Common myeloid progenitor, CD34-positive (primary cell): ENCODE measurements at regions not wholly inside any gene's neighbourhood (a gene's known extent, or its start where the extent isn't known, plus 50 kb on each side); places are given as distances from the start of the nearest gene placed in this dataset.

Experiments
- CTCF ChIA-PET: fragments of 350-600 bp; sonication (Branson Sonifier 250); formaldehyde crosslinking; loops from one replicate; lab custom pipeline; 2021; ENCODE audit warnings: antibody characterized with exemption; lab: Charles Lee
- POLR2A ChIA-PET: fragments of 350-600 bp; sonication (Branson Sonifier 250); formaldehyde crosslinking; loops from one replicate; lab custom pipeline; 2021; ENCODE audit warnings: antibody characterized with exemption; lab: Charles Lee
- DNase-seq, 3 donors: peaks; one replicate each; pipeline versions ENCODE4 v3.0.0 to v3.0.0-alpha.2; 2013
- H3K27ac ChIP-seq, 2 experiments: 1 replicate in 1 of 2; 2 replicates in 1 of 2; pipeline ENCODE4 v1.7.0; 2013; ENCODE audit warnings: inconsistent platforms in 2 of 2, low read length in 2 of 2, mild to moderate bottlenecking in 2 of 2, low read depth in 1 of 2, moderate library complexity in 1 of 2; ENCODE audit not compliant: severe bottlenecking in 2 of 2, insufficient read depth in 1 of 2, poor library complexity in 1 of 2
- H3K27me3 ChIP-seq, 5 experiments: replicated peaks in 2 of 5; 1 replicate in 3 of 5; 2 replicates in 2 of 5; pipeline versions ENCODE4 v1.6.1 to v1.7.0; 2013; ENCODE audit warnings: low read length in 4 of 5, mild to moderate bottlenecking in 2 of 5, moderate library complexity in 2 of 5, inconsistent platforms in 1 of 5; ENCODE audit not compliant: insufficient read depth in 5 of 5, control insufficient read depth in 4 of 5
- H3K36me3 ChIP-seq, 4 experiments: 1 replicate in 2 of 4; 2 replicates in 2 of 4; pipeline versions ENCODE4 v1.6.1 to v1.7.0; 2013; ENCODE audit warnings: low read length in 3 of 4, control low read depth in 1 of 4, mild to moderate bottlenecking in 1 of 4; ENCODE audit not compliant: control insufficient read depth in 4 of 4, insufficient read depth in 4 of 4
- H3K4me1 ChIP-seq, 4 experiments: 1 replicate in 3 of 4; 2 replicates in 1 of 4; pipeline versions ENCODE4 v1.6.1 to v1.7.1; 2013; ENCODE audit warnings: low read length in 3 of 4, mild to moderate bottlenecking in 3 of 4, control low read depth in 1 of 4, inconsistent platforms in 1 of 4, moderate library complexity in 1 of 4; ENCODE audit not compliant: control insufficient read depth in 4 of 4, insufficient read depth in 4 of 4; ENCODE audit errors: control extremely low read depth in 1 of 4
- H3K4me3 ChIP-seq, 7 experiments: 1 replicate in 4 of 7; 2 replicates in 3 of 7; pipeline versions ENCODE4 v1.5.1 to v1.7.0; 2013; ENCODE audit warnings: mild to moderate bottlenecking in 7 of 7, low read length in 6 of 7, moderate library complexity in 6 of 7, inconsistent platforms in 2 of 7, low read depth in 2 of 7, control low read depth in 1 of 7; ENCODE audit not compliant: insufficient read depth in 4 of 7, control insufficient read depth in 1 of 7; ENCODE audit errors: extremely low read depth in 1 of 7
- H3K9me3 ChIP-seq, 5 experiments: 1 replicate in 4 of 5; 2 replicates in 1 of 5; pipeline versions ENCODE4 v1.6.1 to v1.7.1; 2013; ENCODE audit warnings: low read length in 4 of 5, mild to moderate bottlenecking in 2 of 5, inconsistent platforms in 1 of 5, low read depth in 1 of 5, moderate library complexity in 1 of 5; ENCODE audit not compliant: control insufficient read depth in 4 of 5, insufficient read depth in 2 of 5; ENCODE audit errors: control extremely low read depth in 1 of 5
- WGBS: methylation state at CpG from one replicate; pipeline ENCODE4 v1.1.5; 2013; ENCODE audit not compliant: insufficient coverage; 5-methylcytosine and 5-hydroxymethylcytosine counted together

DNA sequence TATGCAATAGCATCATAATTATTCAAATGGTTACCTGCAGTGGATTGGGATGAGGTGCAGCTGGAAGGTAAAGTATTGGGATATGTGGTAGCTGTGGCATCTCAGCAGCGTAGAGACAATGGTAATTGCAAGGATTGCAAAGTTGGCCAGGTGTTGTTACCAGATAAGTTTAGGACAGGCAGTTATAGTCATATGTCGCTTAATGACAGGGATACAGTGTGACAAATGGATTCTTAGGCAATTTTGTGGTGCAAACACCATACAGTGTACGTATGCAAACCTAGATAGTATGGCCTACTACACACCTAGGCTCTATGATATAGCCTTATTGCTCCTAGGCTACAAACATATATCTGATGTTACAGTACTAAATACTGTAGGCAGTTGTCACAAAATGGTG is 163.5 kb upstream of the LYZL2 start:
- H3K36me3 ChIP-seq, result no peaks in the 10 kb centered on the region
- no peaks in the 10 kb centered on the region for H3K4me1 ChIP-seq
- 100% methylated on average over 1 of the region's 3 CpGs for WGBS
- no peaks in the 10 kb centered on the region for H3K27me3 ChIP-seq
- no peak overlapping the region for H3K27ac ChIP-seq
- peaks cover 0 to 17% (median 7%) of the 10 kb centered on the region in 5 experiments for H3K9me3 ChIP-seq
- H3K4me3 ChIP-seq, result no peak overlapping the region
- ChIA-PET POLR2A (no interaction called here), CTCF (interaction anchor here (1.2 kb wide), 1 partner anchor 12 kb away, joined by 3 read pairs; no protein-coding TSS in a partner anchor)
- DNase-seq, result no peak

DNA sequence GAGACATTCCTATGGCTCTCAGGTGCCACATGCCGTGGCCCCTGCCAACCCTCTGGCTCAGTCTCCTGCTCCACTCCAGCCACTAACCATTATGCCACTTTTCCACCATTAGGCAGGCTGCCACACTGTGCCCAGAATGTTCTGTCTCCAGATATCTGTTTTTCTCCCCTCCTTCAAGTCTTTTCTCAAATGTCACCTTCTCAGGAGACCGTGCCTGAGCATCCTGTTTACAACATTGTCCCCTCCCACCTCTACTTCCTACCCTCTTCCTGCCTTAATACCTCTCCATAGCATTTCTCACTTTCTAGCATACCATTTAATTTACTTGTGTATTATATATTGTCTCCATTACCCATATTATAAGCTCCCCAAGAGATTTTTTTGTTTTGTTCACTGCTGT is 162.5 kb upstream of the LYZL2 start:
- CTCF ChIA-PET, result no interaction called here
- Histone ChIP-seq H3K36me3 (no peaks in the 10 kb centered on the region), H3K27me3 (no peaks in the 10 kb centered on the region), H3K4me3 (no peak overlapping the region), H3K27ac (no peak overlapping the region), H3K4me1 (no peaks in the 10 kb centered on the region), H3K9me3 (peaks cover 0 to 17% (median 7%) of the 10 kb centered on the region in 5 experiments)
- no peak for DNase-seq
- WGBS, result 100% methylated on average over 1 of the region's 2 CpGs
- POLR2A ChIA-PET, result no interaction called here

DNA sequence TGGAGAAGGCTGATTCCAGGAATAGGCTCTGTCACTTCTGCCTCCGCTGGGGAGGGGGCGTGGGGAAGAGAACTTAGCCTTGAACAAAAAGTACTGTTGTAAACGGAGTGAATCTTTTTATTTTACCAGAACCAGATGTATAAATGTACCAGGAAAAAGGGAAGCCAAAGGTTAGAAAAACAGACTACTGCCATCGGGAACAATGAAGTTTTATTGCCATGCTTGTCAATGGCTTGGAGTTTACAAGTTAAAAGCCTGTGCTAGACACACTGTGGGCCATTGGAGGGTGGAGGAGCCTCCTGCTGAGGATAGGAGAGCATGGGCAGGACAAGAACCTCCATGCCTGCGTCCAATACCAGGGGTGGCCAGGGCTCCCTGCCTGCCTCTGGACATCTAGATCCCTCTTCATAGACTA is 161.7 kb upstream of the LYZL2 start:
- ChIA-PET POLR2A (no interaction called here), CTCF (no interaction called here)
- Histone ChIP-seq H3K36me3 (no peaks in the 10 kb centered on the region), H3K4me1 (no peaks in the 10 kb centered on the region), H3K4me3 (no peak overlapping the region), H3K27ac (no peak overlapping the region), H3K9me3 (peaks cover 0 to 17% (median 5%) of the 10 kb centered on the region in 5 experiments), H3K27me3 (peaks cover 0 to 3% (median 0%) of the 10 kb centered on the region in 5 experiments)
- WGBS, result 90% methylated on average over 5 of the region's 5 CpGs
- no peak for DNase-seq

DNA sequence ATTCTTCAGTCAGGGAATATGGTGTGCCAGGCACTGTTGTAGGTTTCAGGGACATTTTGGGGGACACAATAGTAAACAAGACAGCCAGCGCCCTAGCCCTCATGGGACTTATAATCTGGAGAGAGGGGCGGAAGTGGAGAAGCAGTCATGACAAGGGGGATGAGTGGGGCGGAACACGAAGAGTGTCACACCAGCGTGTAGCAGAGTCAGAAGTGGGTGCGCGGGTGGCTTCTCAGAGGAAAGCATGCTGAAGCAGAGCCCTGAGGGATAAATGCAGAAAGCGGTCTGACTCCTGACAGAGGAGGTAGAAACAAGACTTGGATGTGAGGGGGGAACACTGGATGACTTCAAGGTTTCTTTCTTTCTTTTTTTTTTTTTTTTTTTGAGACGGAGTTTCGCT is 160.3 kb upstream of the LYZL2 start:
- H3K4me3 ChIP-seq, result no peak overlapping the region
- no peak for DNase-seq
- WGBS, result 98% methylated on average over 7 of the region's 10 CpGs
- H3K36me3 ChIP-seq, result no peaks in the 10 kb centered on the region
- ChIA-PET POLR2A (no interaction called here), CTCF (no interaction called here)
- H3K4me1 ChIP-seq, result peaks cover 0 to 8% (median 6%) of the 10 kb centered on the region in 4 experiments
- peaks cover 0 to 3% (median 0%) of the 10 kb centered on the region in 5 experiments for H3K27me3 ChIP-seq
- H3K27ac ChIP-seq, result no peak overlapping the region
- H3K9me3 ChIP-seq, result peaks cover 0 to 16% (median 5%) of the 10 kb centered on the region in 5 experiments

DNA sequence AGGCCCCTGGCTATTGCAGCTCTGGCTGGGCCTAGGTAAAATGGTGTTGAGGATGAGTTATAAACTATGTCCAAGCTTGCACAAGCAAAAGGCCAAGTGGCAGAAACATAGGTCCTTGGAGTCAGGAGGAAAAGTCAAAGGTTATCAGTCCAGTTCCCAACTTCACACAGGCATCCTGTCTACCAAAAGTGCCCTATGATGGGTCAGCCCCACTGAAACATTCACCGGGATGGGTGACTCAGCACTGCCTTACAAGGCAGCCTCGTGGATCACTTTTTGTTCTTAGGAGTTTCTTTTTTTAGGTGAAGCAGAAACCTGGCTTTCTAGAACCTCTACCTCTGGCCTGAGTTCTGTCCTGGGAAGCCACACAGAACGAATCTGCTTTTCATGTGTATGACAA is 158.8 kb upstream of the LYZL2 start:
- Histone ChIP-seq H3K4me3 (no peak overlapping the region), H3K27ac (no peak overlapping the region), H3K4me1 (peaks cover 0 to 21% (median 18%) of the 10 kb centered on the region in 4 experiments), H3K27me3 (peaks cover 0 to 3% (median 0%) of the 10 kb centered on the region in 5 experiments), H3K36me3 (no peaks in the 10 kb centered on the region), H3K9me3 (peaks cover 0 to 7% (median 5%) of the 10 kb centered on the region in 5 experiments)
- DNase-seq, result peak in 2 of 3 donors; percentile 19 to 45
- ChIA-PET POLR2A (no interaction called here), CTCF (no interaction called here)
- WGBS, result 27% methylated on average over 3 of the region's 3 CpGs

DNA sequence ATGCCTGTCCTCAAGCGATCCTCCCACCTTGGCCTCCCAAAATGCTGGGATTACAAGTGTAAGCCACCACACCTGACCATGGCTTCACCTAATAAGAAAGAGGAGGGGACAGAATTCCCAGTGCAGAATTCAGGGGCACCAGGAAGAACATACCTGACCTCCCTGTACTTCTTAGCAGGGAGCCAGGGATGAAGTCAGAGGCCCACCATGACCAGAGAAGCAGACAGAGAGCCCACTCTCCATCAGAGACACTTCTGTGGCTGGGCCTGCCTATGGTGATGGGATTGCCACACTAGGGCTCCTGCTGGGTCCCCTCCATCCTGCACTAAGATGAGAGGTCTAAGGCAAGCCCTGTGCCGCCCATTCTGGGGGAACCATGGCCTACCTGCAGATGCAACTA is 157.4 kb upstream of the LYZL2 start:
- Histone ChIP-seq H3K36me3 (no peaks in the 10 kb centered on the region), H3K27ac (no peak overlapping the region), H3K4me1 (peaks cover 0 to 33% (median 32%) of the 10 kb centered on the region in 4 experiments), H3K27me3 (peaks cover 0 to 3% (median 0%) of the 10 kb centered on the region in 5 experiments), H3K4me3 (no peak overlapping the region), H3K9me3 (no peaks in the 10 kb centered on the region)
- 100% methylated on average over 1 of the region's 2 CpGs for WGBS
- DNase-seq, result no peak
- CTCF ChIA-PET, result interaction anchor here (1.5 to 7.8 kb wide), 4 partner anchors 19 to 1022 kb away, joined by 5 to 56 read pairs (median 9); no protein-coding TSS in a partner anchor
- POLR2A ChIA-PET, result no interaction called here

DNA sequence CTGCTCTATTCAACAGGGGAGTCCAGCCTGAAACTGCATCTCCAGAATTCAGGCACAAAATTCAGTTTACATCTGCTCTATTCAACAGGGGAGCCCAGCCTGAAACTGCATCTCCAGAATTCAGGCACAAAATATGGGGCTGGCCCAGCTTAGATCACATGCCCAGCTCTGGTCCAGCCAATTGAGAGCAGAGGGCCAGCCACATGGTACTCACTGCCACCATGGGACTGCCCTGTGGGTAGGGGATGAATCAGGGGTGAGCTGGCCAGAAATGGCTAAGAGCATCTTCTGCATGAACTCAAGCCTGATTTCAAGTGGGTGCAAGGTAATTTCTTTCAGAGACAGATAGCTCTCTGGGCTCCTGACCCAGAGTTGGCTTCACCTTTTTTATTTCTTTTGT is 156.6 kb upstream of the LYZL2 start:
- ChIA-PET CTCF (interaction anchor here (0.7 to 7.8 kb wide), 5 partner anchors 20 to 1022 kb away, joined by 3 to 56 read pairs (median 5); no protein-coding TSS in a partner anchor), POLR2A (interaction anchor here (0.7 kb wide), 1 partner anchor 533 kb away, joined by 3 read pairs; the partner anchor contains the start of gene ZEB1)
- peaks cover 0 to 38% (median 32%) of the 10 kb centered on the region in 4 experiments for H3K4me1 ChIP-seq
- H3K4me3 ChIP-seq, result no peak overlapping the region
- H3K27me3 ChIP-seq, result peaks cover 0 to 3% (median 0%) of the 10 kb centered on the region in 5 experiments
- H3K36me3 ChIP-seq, result no peaks in the 10 kb centered on the region
- no peak for DNase-seq
- no peak overlapping the region for H3K27ac ChIP-seq
- no peaks in the 10 kb centered on the region for H3K9me3 ChIP-seq
